GM13977 (cell line): ENCODE measurements at regions not wholly inside any gene's neighbourhood (a gene's known extent, or its start where the extent isn't known, plus 50 kb on each side); places are given as distances from the start of the nearest gene placed in this dataset.

ENCODE experiments used
- DNase-seq: peaks from one replicate; pipeline ENCODE4 v3.0.0; 2012; ENCODE audit warnings: low spot score
- CTCF ChIP-seq: IDR thresholded peaks from 2 replicates; pipeline ENCODE4 v1.5.1; 2012; ENCODE audit warnings: mild to moderate bottlenecking, control low read depth; ENCODE audit not compliant: insufficient read depth; ENCODE audit errors: extremely low read depth, missing control alignments
- in situ Hi-C: fragments of 300-500 bp; cut with MboI; formaldehyde crosslinking; loops from one replicate; pipeline ENCODE4 v1.12.0; 2022; ENCODE audit warnings: low sequenced_read_pairs, low pct_unique_long_range_greater_than_20kb, mixed read lengths, inconsistent platforms; ENCODE audit not compliant: unreplicated experiment

- in situ Hi-C loops: no loop called here
- no peak for DNase-seq
- TF ChIP-seq CTCF: no peak
Observed at GRCh38 chr11:70695086-70695960, 297.0 kb downstream of the CTTN start.

- no peak for DNase-seq
- no peak for TF ChIP-seq CTCF
- in situ Hi-C loops: no loop called here
Observed at GRCh38 chr11:70696076-70696475, 297.7 kb downstream of the CTTN start.

- no peak for TF ChIP-seq CTCF
- no peak for DNase-seq
- in situ Hi-C loops: no loop called here
Observed at GRCh38 chr11:70696564-70696963, 298.2 kb downstream of the CTTN start.

GRCh38 chr11:70697701-70698100 is 299.4 kb downstream of the CTTN start:
- no peak for TF ChIP-seq CTCF
- in situ Hi-C loops: no loop called here
- no peak for DNase-seq

GRCh38 chr11:70698871-70699270 is 300.5 kb downstream of the CTTN start:
- DNase-seq: no peak
- no peak for TF ChIP-seq CTCF
- in situ Hi-C loops: no loop called here

- TF ChIP-seq CTCF: no peak
- in situ Hi-C loops: no loop called here
- no peak for DNase-seq
Observed at GRCh38 chr11:70699294-70700221, 301.2 kb downstream of the CTTN start.
